ENCODE measurements at regions not wholly inside any gene's neighbourhood (a gene's known extent, or its start where the extent isn't known, plus 50 kb on each side); places are given as distances from the start of the nearest gene placed in this dataset.

DNA sequence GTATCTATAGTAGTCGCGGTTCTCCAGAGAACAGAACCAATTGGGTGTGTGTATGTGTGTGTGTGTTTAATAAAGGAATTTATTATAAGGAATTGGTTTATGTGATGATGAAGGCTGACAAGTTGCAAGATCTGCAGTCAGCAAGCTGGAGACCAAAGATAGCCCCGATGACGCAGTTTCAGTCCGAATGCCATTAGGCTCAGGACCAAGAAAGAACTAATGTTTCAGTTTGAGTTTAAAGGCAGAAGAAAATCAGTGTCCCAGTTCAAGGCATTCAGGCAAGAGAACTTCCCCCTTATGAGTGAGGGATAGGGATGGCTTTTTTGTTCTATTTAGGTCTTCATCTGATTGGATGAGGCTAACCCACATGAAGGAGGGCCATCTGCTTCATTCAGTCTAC is 221.6 kb downstream of the HNMT start:
- no peak for TF ChIP-seq CTCF (IDR thresholded peaks at IDR 0.05)
- TF ChIP-seq POLR2AphosphoS5 (IDR thresholded peaks at IDR 0.05): no peak

All from breast epithelium (tissue), 3 donors.